Brain microvascular endothelial cell (primary cell): ENCODE measurements at regions not wholly inside any gene's neighbourhood (a gene's known extent, or its start where the extent isn't known, plus 50 kb on each side); places are given as distances from the start of the nearest gene placed in this dataset.

Source experiments
- DNase-seq: peaks from one replicate; pipeline ENCODE4 v3.0.0-alpha.2; 2020
- H3K27ac ChIP-seq: fragments of 250-450 bp; sonication (Bioruptor Pico); 2 replicates; pipeline ENCODE4 v1.5.1; 2020; ENCODE audit warnings: mild to moderate bottlenecking, moderate library complexity
- H3K27me3 ChIP-seq: fragments of 250-450 bp; sonication (Bioruptor Pico); replicated peaks from 2 replicates; pipeline ENCODE4 v1.5.1; 2020; ENCODE audit warnings: mild to moderate bottlenecking
- H3K36me3 ChIP-seq: fragments of 250-450 bp; sonication (Bioruptor Pico); replicated peaks from 2 replicates; pipeline ENCODE4 v1.5.1; 2020; ENCODE audit warnings: mild to moderate bottlenecking
- H3K4me3 ChIP-seq: 2 replicates; pipeline ENCODE4 v1.5.1; 2011; ENCODE audit warnings: low read depth, mild to moderate bottlenecking, control low read depth, low read length, moderate library complexity
- CTCF ChIP-seq: IDR thresholded peaks from 2 replicates; pipeline ENCODE4 v1.5.1; 2011; ENCODE audit warnings: low read depth, mild to moderate bottlenecking, moderate library complexity, low read length, control low read depth, inconsistent platforms; ENCODE audit errors: missing control alignments
- in situ Hi-C: cut with HindIII; loops from 2 replicates; pipeline ENCODE4 v1.10.0; 2017; ENCODE audit warnings: low sequenced_read_pairs, low pct_ligation_motif_present

GRCh38 chr16:79401157-79401556, 199.4 kb downstream of the MAF start:
- in situ Hi-C loops: no loop called here
- Histone ChIP-seq H3K27me3 (no peaks in the 10 kb centered on the region), H3K27ac (no peak overlapping the region), H3K36me3 (no peaks in the 10 kb centered on the region), H3K4me3 (no peak overlapping the region)
- no peak for DNase-seq
- TF ChIP-seq CTCF: no peak

- in situ Hi-C loops: no loop called here
- no peak for TF ChIP-seq CTCF
- no peaks in the 10 kb centered on the region for H3K36me3 ChIP-seq
- no peak for DNase-seq
- no peak overlapping the region for H3K27ac ChIP-seq
- no peaks in the 10 kb centered on the region for H3K27me3 ChIP-seq
- no peak overlapping the region for H3K4me3 ChIP-seq
Observed at GRCh38 chr16:79400462-79401149, 199.9 kb downstream of the MAF start.

- no peak for DNase-seq
- H3K27ac ChIP-seq: no peak overlapping the region
- H3K4me3 ChIP-seq: no peak overlapping the region
- no peaks in the 10 kb centered on the region for H3K36me3 ChIP-seq
- no peaks in the 10 kb centered on the region for H3K27me3 ChIP-seq
- no peak for TF ChIP-seq CTCF
- in situ Hi-C loops: no loop called here
Observed at GRCh38 chr16:79395591-79395990, 204.9 kb downstream of the MAF start.

GRCh38 chr16:79394206-79394605, 206.3 kb downstream of the MAF start:
- H3K27me3 ChIP-seq: no peaks in the 10 kb centered on the region
- in situ Hi-C loops: no loop called here
- no peaks in the 10 kb centered on the region for H3K36me3 ChIP-seq
- H3K4me3 ChIP-seq: no peak overlapping the region
- TF ChIP-seq CTCF: no peak
- no peak for DNase-seq
- no peak overlapping the region for H3K27ac ChIP-seq

- no peaks in the 10 kb centered on the region for H3K36me3 ChIP-seq
- in situ Hi-C loops: no loop called here
- H3K27me3 ChIP-seq: no peaks in the 10 kb centered on the region
- H3K27ac ChIP-seq: no peak overlapping the region
- DNase-seq: no peak
- TF ChIP-seq CTCF: no peak
- H3K4me3 ChIP-seq: no peak overlapping the region
Observed at GRCh38 chr16:79393564-79393963, 207.0 kb downstream of the MAF start.

- Histone ChIP-seq H3K4me3 (no peak overlapping the region), H3K36me3 (no peaks in the 10 kb centered on the region), H3K27ac (no peak overlapping the region), H3K27me3 (no peaks in the 10 kb centered on the region)
- in situ Hi-C loops: no loop called here
- DNase-seq: no peak
- TF ChIP-seq CTCF: no peak
Observed at GRCh38 chr16:79393127-79393526, 207.4 kb downstream of the MAF start.
